Esophagus muscularis mucosa (tissue), 4 donors: ENCODE measurements at regions not wholly inside any gene's neighbourhood (a gene's known extent, or its start where the extent isn't known, plus 50 kb on each side); places are given as distances from the start of the nearest gene placed in this dataset.

ENCODE experiments used
- DNase-seq: peaks from one replicate; pipeline ENCODE4 v3.0.0-alpha.2; 2017; ENCODE audit errors: extremely low spot score
- H3K27ac ChIP-seq, 4 donors: fragments of 200-600 bp; sonication (generic); replicated peaks in 1 of 4; 1 replicate in 3 of 4; 2 replicates in 1 of 4; pipeline ENCODE4 v1.5.1; 2016 to 2019; ENCODE audit warnings: mild to moderate bottlenecking in 1 of 4
- H3K27me3 ChIP-seq, 4 donors: fragments of 200-600 bp; sonication (generic); one replicate each; pipeline versions ENCODE4 v1.5.1 to v1.6.0; 2016 to 2019
- H3K36me3 ChIP-seq, 4 donors: fragments of 200-600 bp; sonication (generic); one replicate each; pipeline ENCODE4 v1.5.1; 2016 to 2019
- H3K4me1 ChIP-seq, 4 donors: fragments of 200-600 bp; sonication (generic); one replicate each; pipeline ENCODE4 v1.5.1; 2016 to 2019
- H3K4me3 ChIP-seq, 4 donors: fragments of 200-600 bp; sonication (generic); 1 replicate in 2 of 4; 2 replicates in 2 of 4; pipeline ENCODE4 v1.5.1; 2016 to 2019; ENCODE audit warnings: mild to moderate bottlenecking in 4 of 4, moderate library complexity in 1 of 4
- H3K9me3 ChIP-seq, 4 donors: fragments of 200-600 bp; sonication (generic); 1 replicate in 3 of 4; 2 replicates in 1 of 4; pipeline ENCODE4 v1.5.1; 2016 to 2019
- EP300 ChIP-seq: sonication (generic); formaldehyde crosslinking; IDR thresholded peaks from one replicate; pipeline ENCODE4 v1.6.1; 2017; ENCODE audit warnings: antibody characterized with exemption
- POLR2A ChIP-seq: fragments of 450-650 bp; IDR thresholded peaks from one replicate; pipeline ENCODE4 v1.6.1; 2017; ENCODE audit warnings: antibody characterized with exemption, moderate library complexity, mild to moderate bottlenecking, low read depth
- POLR2AphosphoS5 ChIP-seq, 2 donors: sonication (generic); formaldehyde crosslinking; IDR thresholded peaks; one replicate each; pipeline ENCODE4 v1.6.1; 2017; ENCODE audit warnings: antibody characterized with exemption in 2 of 2
- WGBS: methylation state at CpG from one replicate; pipeline ENCODE4 v1.1.5; 2018; 5-methylcytosine and 5-hydroxymethylcytosine counted together
- intact Hi-C: fragments of 100-400 bp; cut with DNase I; formaldehyde crosslinking; loops from one replicate; pipeline ENCODE4 v1.15.1; 2023
- TF ChIP-seq, protein P1 (sequence below), 3 experiments: fragments of 200-600 bp in 2 of 3; fragments of 450-650 bp in 1 of 3; sonication (generic) in 2 of 3; IDR thresholded peaks; one replicate each; pipeline ENCODE4 v1.5.1; 2017 to 2019; ENCODE audit warnings: antibody characterized with exemption in 3 of 3, mild to moderate bottlenecking in 2 of 3, moderate library complexity in 1 of 3

- peaks cover 0 to 3% (median 0%) of the 10 kb centered on the region in 4 donors for H3K4me1 ChIP-seq
- WGBS, result 100% methylated on average over 1 of the region's 2 CpGs
- DNase-seq, result no peak
- H3K9me3 ChIP-seq, result no peaks in the 10 kb centered on the region
- no peaks in the 10 kb centered on the region for H3K36me3 ChIP-seq
- H3K27me3 ChIP-seq, result peaks cover 0 to 38% (median 0%) of the 10 kb centered on the region in 4 donors
- no peak for TF ChIP-seq EP300
- TF ChIP-seq POLR2A, result no peak
- no peak for TF ChIP-seq POLR2AphosphoS5 (IDR thresholded peaks at IDR 0.05)
- TF ChIP-seq, protein P1, sequence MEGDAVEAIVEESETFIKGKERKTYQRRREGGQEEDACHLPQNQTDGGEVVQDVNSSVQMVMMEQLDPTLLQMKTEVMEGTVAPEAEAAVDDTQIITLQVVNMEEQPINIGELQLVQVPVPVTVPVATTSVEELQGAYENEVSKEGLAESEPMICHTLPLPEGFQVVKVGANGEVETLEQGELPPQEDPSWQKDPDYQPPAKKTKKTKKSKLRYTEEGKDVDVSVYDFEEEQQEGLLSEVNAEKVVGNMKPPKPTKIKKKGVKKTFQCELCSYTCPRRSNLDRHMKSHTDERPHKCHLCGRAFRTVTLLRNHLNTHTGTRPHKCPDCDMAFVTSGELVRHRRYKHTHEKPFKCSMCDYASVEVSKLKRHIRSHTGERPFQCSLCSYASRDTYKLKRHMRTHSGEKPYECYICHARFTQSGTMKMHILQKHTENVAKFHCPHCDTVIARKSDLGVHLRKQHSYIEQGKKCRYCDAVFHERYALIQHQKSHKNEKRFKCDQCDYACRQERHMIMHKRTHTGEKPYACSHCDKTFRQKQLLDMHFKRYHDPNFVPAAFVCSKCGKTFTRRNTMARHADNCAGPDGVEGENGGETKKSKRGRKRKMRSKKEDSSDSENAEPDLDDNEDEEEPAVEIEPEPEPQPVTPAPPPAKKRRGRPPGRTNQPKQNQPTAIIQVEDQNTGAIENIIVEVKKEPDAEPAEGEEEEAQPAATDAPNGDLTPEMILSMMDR (IDR thresholded peaks at IDR 0.05), result no peak
- intact Hi-C loops, result no loop called here
- H3K27ac ChIP-seq, result no peak overlapping the region
- H3K4me3 ChIP-seq, result no peak overlapping the region
These were observed 403.6 kb downstream of the NXPE2 start for GRCh38 chr11:115081972-115082371.

DNA sequence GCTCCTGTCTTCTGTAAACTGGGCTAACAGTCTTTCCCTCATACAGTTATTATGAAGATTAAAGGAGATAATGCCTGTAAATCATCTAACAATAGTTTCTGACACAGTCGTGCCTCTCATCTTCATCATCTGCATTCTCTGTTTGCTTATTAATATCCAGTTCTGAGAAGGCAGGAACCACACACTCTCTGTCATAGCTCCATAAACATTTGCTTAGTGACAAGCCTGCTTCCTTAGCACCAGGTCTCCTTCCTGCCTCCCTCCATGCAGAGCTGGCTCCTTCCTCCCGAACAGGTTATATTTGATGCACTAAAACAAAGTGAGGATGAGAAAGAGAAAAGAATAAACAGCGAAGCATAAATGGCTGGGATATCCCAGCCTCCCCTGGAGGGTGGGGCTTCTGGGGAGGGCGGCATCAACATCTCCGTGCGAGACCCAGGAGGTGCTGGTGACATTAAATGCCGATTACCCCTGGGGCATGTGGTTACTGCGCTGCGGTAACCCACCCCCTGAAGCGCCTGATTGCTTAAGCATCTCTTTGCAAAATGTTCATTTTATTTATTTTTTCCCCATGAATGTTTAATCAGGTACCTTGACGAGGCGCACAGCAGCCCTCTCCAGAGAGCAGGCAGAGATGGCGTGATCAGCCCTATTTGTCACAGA, 404.9 kb downstream of the NXPE2 start:
- Histone ChIP-seq H3K4me1 (peaks cover 0 to 3% (median 0%) of the 10 kb centered on the region in 4 donors), H3K27ac (no peak overlapping the region), H3K9me3 (no peaks in the 10 kb centered on the region), H3K36me3 (no peaks in the 10 kb centered on the region), H3K27me3 (peaks cover 0 to 40% (median 0%) of the 10 kb centered on the region in 4 donors), H3K4me3 (no peak overlapping the region)
- WGBS, result 72% methylated on average over 13 of the region's 13 CpGs
- intact Hi-C loops, result no loop called here
- no peak for DNase-seq
- TF ChIP-seq, protein P1 (IDR thresholded peaks at IDR 0.05), result no peak
- TF ChIP-seq EP300, result no peak
- no peak for TF ChIP-seq POLR2A
- TF ChIP-seq POLR2AphosphoS5 (IDR thresholded peaks at IDR 0.05), result no peak

DNA sequence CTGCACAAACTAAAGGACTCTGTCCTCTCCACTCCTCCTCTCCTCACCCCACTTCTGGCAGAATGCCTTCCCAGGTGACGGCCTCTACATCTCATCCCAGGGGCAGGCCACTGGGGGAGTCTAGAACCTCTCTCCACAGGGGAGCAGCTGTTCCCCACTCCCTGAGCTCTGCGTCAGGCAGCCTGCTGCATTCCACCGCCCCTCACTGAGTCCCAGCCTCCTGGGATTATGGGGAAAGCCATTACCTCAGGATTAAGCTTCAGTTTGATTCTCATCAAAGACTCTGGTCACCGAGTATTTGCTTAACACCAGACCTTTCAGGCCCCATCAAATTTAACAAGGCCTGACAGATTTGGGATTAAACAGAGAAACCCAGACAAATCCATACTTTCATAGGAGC, 405.9 kb downstream of the NXPE2 start:
- peaks cover 0 to 3% (median 0%) of the 10 kb centered on the region in 4 donors for H3K4me1 ChIP-seq
- 81% methylated on average over 4 of the region's 4 CpGs for WGBS
- no peaks in the 10 kb centered on the region for H3K36me3 ChIP-seq
- DNase-seq, result no peak
- H3K9me3 ChIP-seq, result no peaks in the 10 kb centered on the region
- H3K27ac ChIP-seq, result no peak overlapping the region
- H3K4me3 ChIP-seq, result no peak overlapping the region
- H3K27me3 ChIP-seq, result peaks cover 0 to 31% (median 0%) of the 10 kb centered on the region in 4 donors
- TF ChIP-seq POLR2AphosphoS5 (IDR thresholded peaks at IDR 0.05), result no peak
- TF ChIP-seq POLR2A, result no peak
- TF ChIP-seq, protein P1 (IDR thresholded peaks at IDR 0.05), result no peak
- no peak for TF ChIP-seq EP300
- intact Hi-C loops, result no loop called here

GRCh38 chr11:115085461-115086210, 407.3 kb downstream of the NXPE2 start:
- H3K4me3 ChIP-seq, result no peak overlapping the region
- H3K27ac ChIP-seq, result no peak overlapping the region
- no peaks in the 10 kb centered on the region for H3K36me3 ChIP-seq
- intact Hi-C loops, result no loop called here
- peaks cover 0 to 3% (median 0%) of the 10 kb centered on the region in 4 donors for H3K4me1 ChIP-seq
- WGBS, result 44% methylated on average over 5 of the region's 5 CpGs
- TF ChIP-seq POLR2AphosphoS5 (IDR thresholded peaks at IDR 0.05) (no peak), POLR2A (no peak)
- TF ChIP-seq, protein P1 (IDR thresholded peaks at IDR 0.05), result no peak
- H3K9me3 ChIP-seq, result no peaks in the 10 kb centered on the region
- no peak for DNase-seq
- H3K27me3 ChIP-seq, result peaks cover 0 to 29% (median 0%) of the 10 kb centered on the region in 4 donors
